Adrenal gland (tissue), 5 donors: ENCODE measurements at regions not wholly inside any gene's neighbourhood (a gene's known extent, or its start where the extent isn't known, plus 50 kb on each side); places are given as distances from the start of the nearest gene placed in this dataset.

ENCODE experiments used
- CTCF ChIP-seq, 6 experiments: fragments of 450-650 bp in 4 of 6; fragments of 200-600 bp in 2 of 6; sonication (generic) in 1 of 6; IDR thresholded peaks; 1 replicate in 5 of 6; 2 replicates in 1 of 6; pipeline versions ENCODE4 v1.5.1 to v1.8.0; 2016 to 2021; ENCODE audit warnings: antibody characterized with exemption in 6 of 6, mild to moderate bottlenecking in 2 of 6, moderate library complexity in 1 of 6
- POLR2A ChIP-seq, 2 donors: fragments of 450-650 bp; IDR thresholded peaks; one replicate each; pipeline ENCODE4 v1.6.1; 2017; ENCODE audit warnings: antibody characterized with exemption in 2 of 2, mild to moderate bottlenecking in 2 of 2, moderate library complexity in 1 of 2
- donor health status: DM: no; HTN: no; CAD: no.

GRCh38 chr2:14936426-14936825 lies 303.9 kb downstream of the LRATD1 start:
- no peak for TF ChIP-seq CTCF (IDR thresholded peaks at IDR 0.05)
- TF ChIP-seq POLR2A (IDR thresholded peaks at IDR 0.05) = no peak
